ENCODE measurements at regions not wholly inside any gene's neighbourhood (a gene's known extent, or its start where the extent isn't known, plus 50 kb on each side); places are given as distances from the start of the nearest gene placed in this dataset.

- ChIA-PET CTCF (interaction anchor here (1.4 kb wide), 1 partner anchor 14 kb away, joined by 5 read pairs; no protein-coding TSS in a partner anchor), POLR2A (no interaction called here)
- no peaks in the 10 kb centered on the region; the same call in 1 of the 2 replicates for H3K27me3 Mint-ChIP-seq (ENCODE audit: low read depth)
- no peaks in the 10 kb centered on the region for H3K36me3 Mint-ChIP-seq
- H3K9me3 Mint-ChIP-seq: peaks cover 4% of the 10 kb centered on the region; the same call in 1 of the 2 replicates
- no peak for DNase-seq (ENCODE audit: low spot score)
- no peak overlapping the region for H3K27ac Mint-ChIP-seq
- no peak overlapping the region for H3K4me3 Mint-ChIP-seq
- TF ChIP-seq ZNF423 (CRISPR knock-in tag; IDR thresholded peaks at IDR 0.05) (no peak), ZMAT4 (CRISPR knock-in tag; IDR thresholded peaks at IDR 0.05) (no peak), ATF1 (CRISPR knock-in tag; IDR thresholded peaks at IDR 0.05) (no peak), FOXJ3 (CRISPR knock-in tag; IDR thresholded peaks at IDR 0.05; ENCODE audit: borderline replicate concordance) (no peak), HMGA2 (CRISPR knock-in tag; IDR thresholded peaks at IDR 0.05) (no peak), NFATC4 (CRISPR knock-in tag; IDR thresholded peaks at IDR 0.05) (no peak), ZNF263 (CRISPR knock-in tag; IDR thresholded peaks at IDR 0.05; ENCODE audit: low read depth) (no peak), NR3C1 (CRISPR knock-in tag; conservative IDR thresholded peaks at IDR 0.05; ENCODE audit: low read depth) (no peak), CBFB (CRISPR knock-in tag; IDR thresholded peaks at IDR 0.05; ENCODE audit: low read depth) (no peak), GRHL2 (CRISPR knock-in tag; IDR thresholded peaks at IDR 0.05; ENCODE audit: insufficient replicate concordance, severe bottlenecking) (no peak), E2F4 (CRISPR knock-in tag; IDR thresholded peaks at IDR 0.05; ENCODE audit: borderline replicate concordance, low read depth) (no peak), ZBTB21 (CRISPR knock-in tag; IDR thresholded peaks at IDR 0.05; ENCODE audit: borderline replicate concordance) (no peak)
- TF ChIP-seq, protein P1, sequence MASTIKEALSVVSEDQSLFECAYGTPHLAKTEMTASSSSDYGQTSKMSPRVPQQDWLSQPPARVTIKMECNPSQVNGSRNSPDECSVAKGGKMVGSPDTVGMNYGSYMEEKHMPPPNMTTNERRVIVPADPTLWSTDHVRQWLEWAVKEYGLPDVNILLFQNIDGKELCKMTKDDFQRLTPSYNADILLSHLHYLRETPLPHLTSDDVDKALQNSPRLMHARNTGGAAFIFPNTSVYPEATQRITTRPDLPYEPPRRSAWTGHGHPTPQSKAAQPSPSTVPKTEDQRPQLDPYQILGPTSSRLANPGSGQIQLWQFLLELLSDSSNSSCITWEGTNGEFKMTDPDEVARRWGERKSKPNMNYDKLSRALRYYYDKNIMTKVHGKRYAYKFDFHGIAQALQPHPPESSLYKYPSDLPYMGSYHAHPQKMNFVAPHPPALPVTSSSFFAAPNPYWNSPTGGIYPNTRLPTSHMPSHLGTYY (CRISPR knock-in tag; IDR thresholded peaks at IDR 0.05): no peak
- TF ChIP-seq, protein P2, sequence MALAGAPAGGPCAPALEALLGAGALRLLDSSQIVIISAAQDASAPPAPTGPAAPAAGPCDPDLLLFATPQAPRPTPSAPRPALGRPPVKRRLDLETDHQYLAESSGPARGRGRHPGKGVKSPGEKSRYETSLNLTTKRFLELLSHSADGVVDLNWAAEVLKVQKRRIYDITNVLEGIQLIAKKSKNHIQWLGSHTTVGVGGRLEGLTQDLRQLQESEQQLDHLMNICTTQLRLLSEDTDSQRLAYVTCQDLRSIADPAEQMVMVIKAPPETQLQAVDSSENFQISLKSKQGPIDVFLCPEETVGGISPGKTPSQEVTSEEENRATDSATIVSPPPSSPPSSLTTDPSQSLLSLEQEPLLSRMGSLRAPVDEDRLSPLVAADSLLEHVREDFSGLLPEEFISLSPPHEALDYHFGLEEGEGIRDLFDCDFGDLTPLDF (CRISPR knock-in tag; IDR thresholded peaks at IDR 0.05): no peak
- ATAC-seq: no peak
- peaks cover 15% of the 10 kb centered on the region for H3K4me1 Mint-ChIP-seq
Measured at GRCh38 chr12:118690506-118690905, 290.8 kb upstream of the SRRM4 start.

DNA sequence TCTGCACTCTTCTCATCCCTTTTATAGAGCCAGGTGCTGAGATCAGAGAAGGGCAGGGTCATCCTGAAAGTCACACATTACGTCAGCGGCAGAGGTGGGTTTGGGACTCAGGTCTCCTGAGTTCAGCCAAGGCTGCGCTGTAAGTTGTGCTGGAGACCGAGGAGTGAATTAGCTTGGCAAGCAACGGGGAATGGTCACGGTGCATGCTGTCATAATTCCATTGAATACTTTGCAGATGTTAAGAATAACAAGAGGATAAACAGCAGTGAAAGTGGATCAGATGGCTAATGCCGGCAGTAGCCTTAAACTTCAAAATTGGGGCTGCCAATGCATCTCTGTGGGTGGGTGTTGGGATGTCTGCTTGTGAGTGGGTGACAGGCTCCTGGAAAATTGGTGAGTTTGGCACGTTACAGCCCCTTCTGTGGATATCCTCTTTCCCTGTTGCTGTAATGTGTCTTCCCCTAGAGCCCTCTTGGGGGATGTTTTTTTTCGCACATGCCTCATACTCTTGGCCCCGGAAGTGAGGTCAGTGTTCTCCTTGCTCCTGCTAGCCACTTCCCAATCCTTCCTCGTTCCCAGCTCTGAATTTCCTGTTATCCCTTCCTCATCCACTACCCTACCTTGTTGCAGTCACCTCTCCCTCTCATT is 287.1 kb upstream of the SRRM4 start:
- CTCF ChIA-PET: interaction anchor here (0.9 kb wide), 1 partner anchor 318 kb away, joined by 3 read pairs; the partner anchor contains the start of gene SUDS3
- TF ChIP-seq EMX1 (CRISPR knock-in tag; IDR thresholded peaks at IDR 0.05) (no peak), ZNF263 (CRISPR knock-in tag; IDR thresholded peaks at IDR 0.05; ENCODE audit: low read depth) (no peak), HMGA2 (CRISPR knock-in tag; IDR thresholded peaks at IDR 0.05) (no peak), IRF2 (CRISPR knock-in tag; IDR thresholded peaks at IDR 0.05; ENCODE audit: borderline replicate concordance, low read depth) (no peak), ZBTB43 (CRISPR knock-in tag; IDR thresholded peaks at IDR 0.05) (no peak), SOX15 (CRISPR knock-in tag; IDR thresholded peaks at IDR 0.05) (no peak), ZNF512 (CRISPR knock-in tag; IDR thresholded peaks at IDR 0.05; ENCODE audit: borderline replicate concordance) (no peak), AR (CRISPR knock-in tag; IDR thresholded peaks at IDR 0.05) (no peak), FOXK1 (CRISPR knock-in tag; IDR thresholded peaks at IDR 0.05) (no peak)
- POLR2A ChIA-PET: no interaction called here
- DNase-seq (ENCODE audit: low spot score) (no peak), ATAC-seq (no peak)
- Mint-ChIP-seq H3K27me3 (ENCODE audit: low read depth) (no peaks in the 10 kb centered on the region; the same call in 1 of the 2 replicates), H3K9me3 (peaks cover 4% of the 10 kb centered on the region; the same call in 1 of the 2 replicates), H3K4me1 (peaks cover 8% of the 10 kb centered on the region), H3K36me3 (no peaks in the 10 kb centered on the region), H3K27ac (no peak overlapping the region), H3K4me3 (no peak overlapping the region)
